22Rv1 (cell line): ENCODE measurements at regions not wholly inside any gene's neighbourhood (a gene's known extent, or its start where the extent isn't known, plus 50 kb on each side); places are given as distances from the start of the nearest gene placed in this dataset.

ENCODE experiments used
- CTCF ChIP-seq: fragments of 450-650 bp; IDR thresholded peaks from 2 replicates; pipeline ENCODE4 v1.5.1; 2017; ENCODE audit warnings: mild to moderate bottlenecking
- ZFX ChIP-seq: fragments of 450-650 bp; IDR thresholded peaks from 2 replicates; pipeline ENCODE4 v1.6.1; 2017; ENCODE audit warnings: antibody characterized with exemption, borderline replicate concordance

GRCh38 chr6:30409184-30409583, 64.2 kb downstream of the RPP21 start:
- TF ChIP-seq CTCF (no peak), ZFX (no peak)
